ENCODE measurements at regions not wholly inside any gene's neighbourhood (a gene's known extent, or its start where the extent isn't known, plus 50 kb on each side); places are given as distances from the start of the nearest gene placed in this dataset.
"Not testable (repeated sequence)": the region's sequence is repeated elsewhere in the genome, so short reads cannot be mapped to it uniquely, and the experiment has no call there.

DNA sequence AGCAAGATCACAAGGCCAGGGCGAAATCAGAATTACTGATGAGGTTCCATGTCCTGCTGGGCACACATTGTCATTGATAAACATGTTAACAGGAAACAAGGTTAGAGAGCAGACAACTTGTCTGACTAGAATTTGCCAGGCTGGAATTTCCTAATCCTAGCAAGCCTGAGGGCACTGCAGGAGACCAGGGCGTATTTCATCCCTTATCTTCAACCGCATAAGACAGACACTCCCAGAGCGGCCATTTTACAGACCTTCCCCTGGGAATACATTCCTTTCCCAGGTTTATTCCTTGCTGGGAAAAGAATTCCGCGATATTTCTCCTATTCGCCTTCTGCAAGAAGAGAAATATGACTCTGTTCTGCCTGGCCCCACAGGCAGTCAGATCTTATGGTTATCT is 290.9 kb upstream of the PROK2 start:
- TF ChIP-seq, protein P1, sequence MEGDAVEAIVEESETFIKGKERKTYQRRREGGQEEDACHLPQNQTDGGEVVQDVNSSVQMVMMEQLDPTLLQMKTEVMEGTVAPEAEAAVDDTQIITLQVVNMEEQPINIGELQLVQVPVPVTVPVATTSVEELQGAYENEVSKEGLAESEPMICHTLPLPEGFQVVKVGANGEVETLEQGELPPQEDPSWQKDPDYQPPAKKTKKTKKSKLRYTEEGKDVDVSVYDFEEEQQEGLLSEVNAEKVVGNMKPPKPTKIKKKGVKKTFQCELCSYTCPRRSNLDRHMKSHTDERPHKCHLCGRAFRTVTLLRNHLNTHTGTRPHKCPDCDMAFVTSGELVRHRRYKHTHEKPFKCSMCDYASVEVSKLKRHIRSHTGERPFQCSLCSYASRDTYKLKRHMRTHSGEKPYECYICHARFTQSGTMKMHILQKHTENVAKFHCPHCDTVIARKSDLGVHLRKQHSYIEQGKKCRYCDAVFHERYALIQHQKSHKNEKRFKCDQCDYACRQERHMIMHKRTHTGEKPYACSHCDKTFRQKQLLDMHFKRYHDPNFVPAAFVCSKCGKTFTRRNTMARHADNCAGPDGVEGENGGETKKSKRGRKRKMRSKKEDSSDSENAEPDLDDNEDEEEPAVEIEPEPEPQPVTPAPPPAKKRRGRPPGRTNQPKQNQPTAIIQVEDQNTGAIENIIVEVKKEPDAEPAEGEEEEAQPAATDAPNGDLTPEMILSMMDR (IDR thresholded peaks at IDR 0.05; ENCODE audit: poor library complexity): not testable (repeated sequence)
- TF ChIP-seq EZH2phosphoT487 (IDR thresholded peaks at IDR 0.05; ENCODE audit: low read depth, severe bottlenecking, unreplicated experiment); EZH2 (IDR thresholded peaks at IDR 0.05; ENCODE audit: borderline replicate concordance): not testable (repeated sequence)

Data from hepatocyte (in vitro differentiated cells).